A673 (cell line): ENCODE measurements at regions not wholly inside any gene's neighbourhood (a gene's known extent, or its start where the extent isn't known, plus 50 kb on each side); places are given as distances from the start of the nearest gene placed in this dataset.

ENCODE experiments used
- EZH2 ChIP-seq: fragments of 200-600 bp; sonication (generic); IDR thresholded peaks from 2 replicates; pipeline ENCODE4 v1.6.1; 2017; ENCODE audit warnings: borderline replicate concordance, low read depth, mild to moderate bottlenecking, mixed read lengths, antibody characterized with exemption, low read length; ENCODE audit not compliant: poor library complexity, severe bottlenecking
- TF ChIP-seq, protein P1 (sequence below): fragments of 300-800, 200-600 bp; sonication (generic); conservative IDR thresholded peaks from 2 replicates; pipeline ENCODE4 v1.5.1; 2017; ENCODE audit warnings: low read depth, mild to moderate bottlenecking, antibody characterized with exemption, low read length, moderate library complexity, mixed read lengths

DNA sequence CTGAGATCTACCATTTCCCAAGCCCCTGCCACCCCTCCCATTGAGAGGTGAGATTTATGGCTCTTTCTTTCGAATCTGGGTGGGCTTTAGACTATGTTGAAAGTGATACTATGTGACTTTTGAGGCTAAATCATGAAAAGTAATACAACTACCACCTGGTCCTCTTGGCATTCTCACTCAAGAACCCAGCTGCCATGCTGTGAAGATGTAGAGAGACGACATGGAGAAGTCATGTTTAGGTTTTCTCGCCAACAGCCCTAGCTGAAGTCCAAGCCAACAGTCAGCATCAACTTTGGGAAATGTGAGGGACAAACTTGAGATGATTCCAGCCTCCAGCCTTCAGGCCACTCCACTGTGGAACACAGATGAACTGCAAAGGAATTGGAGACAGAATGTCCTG lies 108.7 kb downstream of the SCP2D1 start:
- TF ChIP-seq, protein P1, sequence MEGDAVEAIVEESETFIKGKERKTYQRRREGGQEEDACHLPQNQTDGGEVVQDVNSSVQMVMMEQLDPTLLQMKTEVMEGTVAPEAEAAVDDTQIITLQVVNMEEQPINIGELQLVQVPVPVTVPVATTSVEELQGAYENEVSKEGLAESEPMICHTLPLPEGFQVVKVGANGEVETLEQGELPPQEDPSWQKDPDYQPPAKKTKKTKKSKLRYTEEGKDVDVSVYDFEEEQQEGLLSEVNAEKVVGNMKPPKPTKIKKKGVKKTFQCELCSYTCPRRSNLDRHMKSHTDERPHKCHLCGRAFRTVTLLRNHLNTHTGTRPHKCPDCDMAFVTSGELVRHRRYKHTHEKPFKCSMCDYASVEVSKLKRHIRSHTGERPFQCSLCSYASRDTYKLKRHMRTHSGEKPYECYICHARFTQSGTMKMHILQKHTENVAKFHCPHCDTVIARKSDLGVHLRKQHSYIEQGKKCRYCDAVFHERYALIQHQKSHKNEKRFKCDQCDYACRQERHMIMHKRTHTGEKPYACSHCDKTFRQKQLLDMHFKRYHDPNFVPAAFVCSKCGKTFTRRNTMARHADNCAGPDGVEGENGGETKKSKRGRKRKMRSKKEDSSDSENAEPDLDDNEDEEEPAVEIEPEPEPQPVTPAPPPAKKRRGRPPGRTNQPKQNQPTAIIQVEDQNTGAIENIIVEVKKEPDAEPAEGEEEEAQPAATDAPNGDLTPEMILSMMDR = no peak
- TF ChIP-seq EZH2 = no peak
